ENCODE measurements at regions not wholly inside any gene's neighbourhood (a gene's known extent, or its start where the extent isn't known, plus 50 kb on each side); places are given as distances from the start of the nearest gene placed in this dataset.

DNA sequence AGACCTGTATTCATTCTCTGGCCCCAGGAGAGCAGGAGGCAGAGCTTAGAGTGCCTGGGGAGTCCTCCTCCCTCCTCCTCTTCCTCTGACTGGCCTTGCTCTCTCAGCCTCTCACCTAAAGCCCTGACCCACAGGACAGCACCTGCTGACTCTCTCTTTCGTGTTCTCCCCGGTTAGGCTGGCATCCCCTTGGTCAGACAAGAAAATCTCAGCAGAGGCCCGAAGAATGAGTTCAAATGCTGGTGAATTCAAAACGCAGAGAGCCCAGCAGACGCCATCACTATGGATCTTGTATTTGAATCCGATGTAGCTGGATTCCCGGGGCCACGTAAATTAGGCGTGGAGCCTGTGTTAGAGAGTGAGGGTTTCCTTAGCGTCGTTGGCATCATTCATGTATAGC is 255.3 kb downstream of the KLF6 start:
- TF ChIP-seq, protein P1, sequence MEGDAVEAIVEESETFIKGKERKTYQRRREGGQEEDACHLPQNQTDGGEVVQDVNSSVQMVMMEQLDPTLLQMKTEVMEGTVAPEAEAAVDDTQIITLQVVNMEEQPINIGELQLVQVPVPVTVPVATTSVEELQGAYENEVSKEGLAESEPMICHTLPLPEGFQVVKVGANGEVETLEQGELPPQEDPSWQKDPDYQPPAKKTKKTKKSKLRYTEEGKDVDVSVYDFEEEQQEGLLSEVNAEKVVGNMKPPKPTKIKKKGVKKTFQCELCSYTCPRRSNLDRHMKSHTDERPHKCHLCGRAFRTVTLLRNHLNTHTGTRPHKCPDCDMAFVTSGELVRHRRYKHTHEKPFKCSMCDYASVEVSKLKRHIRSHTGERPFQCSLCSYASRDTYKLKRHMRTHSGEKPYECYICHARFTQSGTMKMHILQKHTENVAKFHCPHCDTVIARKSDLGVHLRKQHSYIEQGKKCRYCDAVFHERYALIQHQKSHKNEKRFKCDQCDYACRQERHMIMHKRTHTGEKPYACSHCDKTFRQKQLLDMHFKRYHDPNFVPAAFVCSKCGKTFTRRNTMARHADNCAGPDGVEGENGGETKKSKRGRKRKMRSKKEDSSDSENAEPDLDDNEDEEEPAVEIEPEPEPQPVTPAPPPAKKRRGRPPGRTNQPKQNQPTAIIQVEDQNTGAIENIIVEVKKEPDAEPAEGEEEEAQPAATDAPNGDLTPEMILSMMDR (IDR thresholded peaks at IDR 0.05 in 4 of 5, conservative IDR thresholded peaks at IDR 0.05 in 1 of 5) = no peak
- no peak for TF ChIP-seq POLR2A (IDR thresholded peaks at IDR 0.05)

Measured in gastrocnemius medialis (tissue), 4 donors.